ENCODE measurements at regions not wholly inside any gene's neighbourhood (a gene's known extent, or its start where the extent isn't known, plus 50 kb on each side); places are given as distances from the start of the nearest gene placed in this dataset.
A peak's percentile ranks its signal among the peaks of the same experiment; 100 is the strongest.

- TF ChIP-seq CBX5 (IDR thresholded peaks at IDR 0.05; ENCODE audit: low read depth), result no peak
- no peak for TF ChIP-seq CHD1 (IDR thresholded peaks at IDR 0.05; ENCODE audit: low read depth, low read length)
- TF ChIP-seq CTCF (IDR thresholded peaks at IDR 0.05 in 2 of 3, conservative IDR thresholded peaks at IDR 0.05 in 1 of 3; ENCODE audit: control insufficient read depth in 2 of 3, extremely low read depth in 1 of 3, insufficient read depth in 1 of 3, low read depth in 3 of 3, low read length in 3 of 3), result peak in 2 of 3 experiments; percentile 18 to 22; a peak in 2 of 6 replicates
- TF ChIP-seq EZH2 (IDR thresholded peaks at IDR 0.05; ENCODE audit: borderline replicate concordance, control insufficient read depth, low read depth, low read length), result no peak
- no peak for TF ChIP-seq ZNF207 (IDR thresholded peaks at IDR 0.05; ENCODE audit: borderline replicate concordance)
- TF ChIP-seq POLR2AphosphoS5 (IDR thresholded peaks at IDR 0.05; ENCODE audit: low read length), result no peak
- TF ChIP-seq EP300 (IDR thresholded peaks at IDR 0.05; ENCODE audit: borderline replicate concordance in 1 of 2, control insufficient read depth in 1 of 2, low read depth in 2 of 2, low read length in 2 of 2), result no peak
- no peak for TF ChIP-seq BCLAF1 (IDR thresholded peaks at IDR 0.05)
- no peak for TF ChIP-seq BRCA1 (IDR thresholded peaks at IDR 0.05; ENCODE audit: low read depth, low read length)
- no peak for TF ChIP-seq GABPA (IDR thresholded peaks at IDR 0.05; ENCODE audit: low read depth)
- no peak for TF ChIP-seq ESRRA (IDR thresholded peaks at IDR 0.05; ENCODE audit: low read length)
These were observed 264.3 kb upstream of the RIMS1 start for GRCh38 chr6:71621918-71622519.
